Stimulated activated effector memory CD8-positive, alpha-beta T cell treated with anti-CD3 and anti-CD28 coated beads, Interleukin-12 subunit alpha, Interleukin-12 subunit beta, amount 100 ng/mL, for 72 hours (primary cell): ENCODE measurements at regions not wholly inside any gene's neighbourhood (a gene's known extent, or its start where the extent isn't known, plus 50 kb on each side); places are given as distances from the start of the nearest gene placed in this dataset.
"Not testable (repeated sequence)": the region's sequence is repeated elsewhere in the genome, so short reads cannot be mapped to it uniquely, and the experiment has no call there.

ENCODE experiments used
- ATAC-seq: fragments of 150-1000 bp; cut with Tn5 transposase; 2 replicates; pipeline ENCODE4 v1.10.0; 2021
- DNase-seq, 2 donors: peaks; one replicate each; pipeline ENCODE4 v3.0.0; 2021 to 2022; ENCODE audit warnings: low spot score in 2 of 2
- H3K27ac Mint-ChIP-seq: one replicate; pipeline ENCODE4 v1.8.0; 2022; ENCODE audit warnings: mild to moderate bottlenecking, mixed read lengths
- H3K36me3 Mint-ChIP-seq: one replicate; pipeline ENCODE4 v1.8.0; 2022; ENCODE audit warnings: mild to moderate bottlenecking, mixed read lengths
- H3K4me1 Mint-ChIP-seq: one replicate; pipeline ENCODE4 v1.8.0; 2022; ENCODE audit warnings: mixed read lengths
- H3K4me3 Mint-ChIP-seq: one replicate; pipeline ENCODE4 v1.8.0; 2022; ENCODE audit warnings: mild to moderate bottlenecking, mixed read lengths
- H3K9me3 Mint-ChIP-seq: one replicate; pipeline ENCODE4 v1.8.0; 2022; ENCODE audit warnings: mixed read lengths

DNA sequence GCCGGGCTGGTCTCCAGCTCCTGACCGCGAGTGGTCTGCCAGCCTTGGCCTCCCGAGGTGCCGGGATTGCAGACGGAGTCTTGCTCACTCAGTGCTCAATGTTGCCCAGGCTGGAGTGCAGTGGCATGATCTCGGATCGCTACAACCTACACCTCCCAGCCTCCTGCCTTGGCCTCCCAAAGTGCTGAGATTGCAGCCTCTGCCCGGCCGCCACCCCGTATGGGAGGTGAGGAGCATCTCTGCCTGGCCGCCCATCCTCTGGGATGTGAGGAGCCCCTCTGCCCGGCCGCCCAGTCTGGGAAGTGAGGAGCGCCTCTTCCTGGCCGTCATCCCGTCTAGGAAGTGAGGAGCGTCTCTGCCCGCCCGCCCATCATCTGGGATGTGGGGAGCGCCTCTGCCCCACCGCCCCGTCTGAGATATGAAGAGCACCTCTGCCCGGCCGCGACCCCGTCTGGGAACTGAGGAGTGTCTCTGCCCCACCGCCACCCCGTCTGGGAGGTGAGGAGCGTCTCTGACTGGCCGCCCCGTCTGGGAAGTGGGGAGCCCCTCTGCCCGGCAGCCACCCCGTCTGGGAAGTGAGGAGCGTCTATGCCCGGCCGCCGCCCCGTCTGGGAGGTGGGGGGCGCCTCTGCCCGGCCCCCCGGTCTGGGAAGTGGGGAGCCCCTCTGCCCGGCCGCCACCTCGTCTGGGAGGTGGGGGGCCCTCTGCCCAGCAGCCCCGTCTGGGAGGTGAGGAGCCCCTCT is 861.8 kb upstream of the INTU start:
- H3K4me3 Mint-ChIP-seq, H3K27ac Mint-ChIP-seq, H3K4me1 Mint-ChIP-seq, ATAC-seq, H3K36me3 Mint-ChIP-seq, DNase-seq, H3K9me3 Mint-ChIP-seq: not testable (repeated sequence)

DNA sequence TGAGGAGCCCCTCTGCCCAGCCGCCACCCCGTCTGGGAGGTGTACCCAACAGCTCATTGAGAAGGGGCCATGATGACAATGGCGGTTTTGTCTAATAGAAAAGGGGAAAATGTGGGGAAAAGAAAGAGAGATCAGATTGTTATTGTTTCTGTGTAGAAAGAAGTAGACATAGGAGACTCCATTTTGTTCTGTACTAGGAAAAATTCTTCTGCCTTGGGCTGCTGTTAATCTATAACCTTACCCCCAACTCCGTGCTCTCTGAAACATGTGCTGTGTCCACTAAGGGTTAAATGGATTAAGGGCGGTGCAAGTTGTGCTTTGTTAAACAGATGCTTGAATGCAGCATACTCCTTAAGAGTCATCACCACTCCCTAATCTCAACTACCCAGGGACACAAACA is 861.1 kb upstream of the INTU start:
- H3K4me3 Mint-ChIP-seq, DNase-seq, H3K36me3 Mint-ChIP-seq, H3K9me3 Mint-ChIP-seq, H3K4me1 Mint-ChIP-seq, ATAC-seq, H3K27ac Mint-ChIP-seq: not testable (repeated sequence)

DNA sequence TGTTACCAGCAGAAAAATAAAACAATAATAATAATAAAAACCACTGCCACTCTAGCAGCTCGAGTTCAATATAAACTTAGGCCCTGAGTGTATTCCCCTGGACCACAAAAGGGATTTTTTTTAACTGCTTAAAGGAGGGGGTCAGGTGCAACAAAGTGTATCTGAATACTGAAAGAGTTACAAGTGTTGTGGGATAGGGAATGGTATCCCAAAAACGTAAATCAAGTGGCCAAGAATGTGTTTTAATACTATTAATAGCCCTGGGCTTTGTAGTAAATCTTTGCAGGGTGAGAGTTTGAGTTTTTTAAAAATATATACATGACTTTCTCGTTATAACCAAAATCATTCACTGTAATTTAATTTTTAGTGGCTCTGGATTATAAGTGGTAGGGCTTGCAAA is 860.1 kb upstream of the INTU start:
- no peak for DNase-seq
- ATAC-seq = no peak
- no peak overlapping the region for H3K4me3 Mint-ChIP-seq
- no peaks in the 10 kb centered on the region for H3K4me1 Mint-ChIP-seq
- peaks cover 9% of the 10 kb centered on the region for H3K9me3 Mint-ChIP-seq
- H3K27ac Mint-ChIP-seq = no peak overlapping the region
- no peaks in the 10 kb centered on the region for H3K36me3 Mint-ChIP-seq

DNA sequence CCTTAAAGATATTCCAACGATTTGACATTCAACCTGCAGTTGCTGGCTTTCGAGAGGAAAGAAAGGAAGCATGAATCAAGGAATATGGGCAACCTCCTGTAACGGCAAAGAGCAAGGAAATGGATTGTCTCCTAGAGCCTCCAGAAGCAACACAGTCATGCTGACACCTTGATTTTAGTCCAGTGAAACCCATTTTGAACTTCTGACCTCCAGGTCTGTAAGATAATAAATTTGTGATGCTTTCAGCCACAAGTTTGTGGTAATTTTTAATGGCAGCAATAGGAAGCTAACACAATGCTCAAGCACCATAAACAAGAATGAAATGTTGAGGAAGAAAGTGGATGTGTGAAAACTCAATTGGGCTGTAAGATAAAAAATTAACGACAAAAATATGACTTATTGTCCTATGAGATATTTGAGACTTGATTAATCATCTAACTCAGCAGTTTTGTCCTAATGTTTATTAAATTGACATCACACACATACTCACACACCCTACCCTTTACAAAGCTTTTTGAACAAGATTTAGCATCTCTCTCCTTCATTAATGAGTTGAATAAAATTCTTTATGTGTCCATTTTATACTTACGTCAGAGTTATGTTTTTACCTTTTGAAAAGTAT is 857.2 kb upstream of the INTU start:
- Mint-ChIP-seq H3K27ac (no peak overlapping the region), H3K4me1 (no peaks in the 10 kb centered on the region), H3K36me3 (no peaks in the 10 kb centered on the region), H3K4me3 (no peak overlapping the region), H3K9me3 (peaks cover 5% of the 10 kb centered on the region)
- ATAC-seq (no peak), DNase-seq (no peak)

DNA sequence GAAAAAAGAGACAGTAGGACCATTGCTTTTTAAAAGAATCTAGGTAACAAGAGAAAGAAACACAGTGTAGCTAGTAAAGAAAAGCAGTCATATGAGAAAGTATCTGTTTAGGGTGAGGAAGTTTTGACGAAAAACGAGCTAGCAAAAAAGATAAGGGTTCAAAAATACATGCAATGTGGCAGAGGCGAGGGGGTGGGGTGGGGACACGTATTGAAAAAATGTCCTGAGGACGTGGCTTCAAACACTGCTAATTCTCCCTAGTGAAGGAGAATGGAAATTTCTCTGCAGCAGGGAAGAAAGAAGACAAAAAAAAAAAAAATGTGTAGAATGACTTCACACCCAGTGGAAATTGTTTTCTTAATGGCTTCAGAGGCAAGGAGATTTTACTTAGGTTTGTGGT is 856.4 kb upstream of the INTU start:
- Mint-ChIP-seq H3K9me3 (peaks cover 5% of the 10 kb centered on the region), H3K27ac (no peak overlapping the region), H3K36me3 (no peaks in the 10 kb centered on the region), H3K4me1 (no peaks in the 10 kb centered on the region), H3K4me3 (no peak overlapping the region)
- no peak for ATAC-seq
- DNase-seq = no peak

DNA sequence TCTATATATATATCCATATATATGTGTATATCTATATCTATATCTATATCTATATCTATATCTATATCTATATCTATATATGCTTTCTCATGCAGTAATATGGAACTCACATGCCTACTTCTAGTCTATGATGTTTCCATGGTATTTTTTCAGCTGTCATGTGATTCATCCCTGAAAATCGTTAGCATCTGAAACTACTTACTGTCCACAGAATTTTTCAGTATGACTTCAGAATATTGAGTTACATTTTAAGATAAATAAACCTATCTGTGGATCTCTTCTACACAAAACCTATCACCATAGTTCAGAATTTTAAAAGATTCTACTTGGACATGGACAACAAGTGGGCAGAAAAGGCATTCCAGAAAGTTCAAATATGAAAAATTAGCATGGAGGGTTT is 855.1 kb upstream of the INTU start:
- H3K4me3 Mint-ChIP-seq = no peak overlapping the region
- ATAC-seq (no peak), DNase-seq (no peak)
- H3K4me1 Mint-ChIP-seq = no peaks in the 10 kb centered on the region
- peaks cover 5% of the 10 kb centered on the region for H3K9me3 Mint-ChIP-seq
- H3K36me3 Mint-ChIP-seq = no peaks in the 10 kb centered on the region
- H3K27ac Mint-ChIP-seq = no peak overlapping the region

DNA sequence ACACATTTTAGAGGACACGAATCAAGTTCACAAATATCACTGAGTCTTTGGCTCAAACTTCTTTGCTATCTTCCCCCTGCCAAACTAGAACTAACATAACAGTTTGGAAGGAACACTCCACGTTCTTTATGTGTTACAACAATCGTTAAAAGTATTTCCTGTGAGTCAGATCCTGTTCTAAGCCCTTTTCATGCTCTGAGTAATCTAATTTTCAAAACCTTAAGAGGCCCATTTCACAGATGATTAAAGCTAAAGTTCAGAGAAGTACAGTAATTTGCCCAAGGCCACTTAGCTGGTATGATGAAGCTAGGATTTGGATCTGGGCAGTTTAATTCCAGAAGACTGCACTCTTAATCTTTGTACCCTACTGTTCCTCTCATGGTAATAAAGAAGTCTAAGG is 854.4 kb upstream of the INTU start:
- no peak for DNase-seq
- ATAC-seq = no peak
- Mint-ChIP-seq H3K36me3 (no peaks in the 10 kb centered on the region), H3K9me3 (peaks cover 5% of the 10 kb centered on the region), H3K4me3 (no peak overlapping the region), H3K27ac (no peak overlapping the region), H3K4me1 (no peaks in the 10 kb centered on the region)

DNA sequence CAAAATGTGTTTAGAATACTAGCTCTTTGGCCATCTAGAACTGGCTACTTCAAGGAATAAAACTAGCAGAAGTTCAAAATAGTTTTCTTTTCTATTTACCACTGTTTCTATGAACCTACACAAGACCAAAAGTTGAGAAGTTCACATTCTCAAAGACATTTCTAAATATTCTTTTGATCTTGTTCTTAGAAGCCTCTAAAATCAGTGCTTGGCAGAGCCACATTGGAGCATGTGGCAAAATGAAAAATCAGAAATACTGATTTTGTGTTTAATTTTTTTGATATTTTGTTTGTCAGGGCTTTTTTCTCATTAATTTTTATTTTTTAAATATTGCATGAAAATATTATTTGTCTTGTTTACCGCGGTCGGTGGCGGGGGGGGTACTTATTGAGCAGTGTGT is 853.8 kb upstream of the INTU start:
- no peak overlapping the region for H3K27ac Mint-ChIP-seq
- DNase-seq = no peak
- no peaks in the 10 kb centered on the region for H3K36me3 Mint-ChIP-seq
- no peak overlapping the region for H3K4me3 Mint-ChIP-seq
- no peaks in the 10 kb centered on the region for H3K4me1 Mint-ChIP-seq
- ATAC-seq = no peak
- peaks cover 9% of the 10 kb centered on the region for H3K9me3 Mint-ChIP-seq

DNA sequence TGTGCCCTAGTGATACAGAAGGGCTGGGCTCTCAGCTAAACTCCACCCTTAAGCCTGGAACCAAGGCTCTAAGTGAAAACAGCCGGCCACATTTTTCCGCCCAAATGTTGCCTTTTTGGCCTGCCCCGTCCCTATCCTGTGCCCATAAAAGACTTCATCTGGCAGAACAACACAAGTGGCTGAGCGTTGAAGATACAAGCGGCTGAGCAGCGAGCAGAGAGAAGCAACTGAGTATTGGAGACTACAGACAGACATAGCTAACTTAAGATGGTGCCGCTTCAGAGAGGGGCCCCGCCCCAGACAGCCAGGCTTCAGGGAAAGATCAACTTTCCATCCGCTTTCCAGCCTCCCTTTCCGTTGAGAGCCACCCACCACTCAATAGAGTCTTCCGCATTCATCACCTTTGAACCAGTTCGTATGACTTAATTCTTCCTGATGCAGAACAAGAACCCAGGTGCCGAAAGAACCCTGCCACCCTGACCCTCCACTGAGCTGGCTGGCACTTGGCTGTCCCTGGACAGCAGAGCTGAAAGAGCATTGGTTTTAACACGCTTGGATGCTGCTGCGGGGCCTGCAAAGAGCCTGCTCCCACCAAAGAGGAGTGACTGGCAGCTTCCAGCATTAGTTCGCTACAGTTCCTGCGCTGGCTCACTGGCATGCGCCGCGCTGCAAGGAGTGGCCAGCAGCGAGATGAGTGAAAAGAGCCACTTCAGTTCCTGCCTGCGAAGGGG is 853.2 kb upstream of the INTU start:
- Mint-ChIP-seq H3K9me3 (peaks cover 10% of the 10 kb centered on the region), H3K36me3 (no peaks in the 10 kb centered on the region), H3K27ac (no peak overlapping the region), H3K4me3 (no peak overlapping the region), H3K4me1 (no peaks in the 10 kb centered on the region)
- DNase-seq (no peak), ATAC-seq (no peak)

DNA sequence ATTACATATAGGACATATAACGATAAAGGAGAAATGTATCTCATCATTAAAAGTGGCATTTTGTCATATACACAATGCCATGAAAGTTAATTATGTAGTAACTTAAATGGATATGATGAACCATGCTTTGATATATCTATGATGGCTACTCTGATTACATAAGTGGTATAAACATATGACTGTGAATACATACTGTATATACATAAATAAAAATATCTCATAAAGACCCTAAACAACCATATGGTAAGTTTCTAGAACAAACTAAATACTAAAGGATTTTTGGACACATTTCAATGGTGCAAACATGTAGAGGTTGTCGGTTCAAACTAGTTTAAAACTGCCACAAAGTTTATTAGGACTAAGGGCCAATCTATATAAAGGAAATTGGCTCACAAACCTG is 849.6 kb upstream of the INTU start:
- no peaks in the 10 kb centered on the region for H3K4me1 Mint-ChIP-seq
- H3K4me3 Mint-ChIP-seq = no peak overlapping the region
- DNase-seq = no peak
- no peak for ATAC-seq
- no peak overlapping the region for H3K27ac Mint-ChIP-seq
- no peaks in the 10 kb centered on the region for H3K36me3 Mint-ChIP-seq
- peaks cover 9% of the 10 kb centered on the region for H3K9me3 Mint-ChIP-seq

DNA sequence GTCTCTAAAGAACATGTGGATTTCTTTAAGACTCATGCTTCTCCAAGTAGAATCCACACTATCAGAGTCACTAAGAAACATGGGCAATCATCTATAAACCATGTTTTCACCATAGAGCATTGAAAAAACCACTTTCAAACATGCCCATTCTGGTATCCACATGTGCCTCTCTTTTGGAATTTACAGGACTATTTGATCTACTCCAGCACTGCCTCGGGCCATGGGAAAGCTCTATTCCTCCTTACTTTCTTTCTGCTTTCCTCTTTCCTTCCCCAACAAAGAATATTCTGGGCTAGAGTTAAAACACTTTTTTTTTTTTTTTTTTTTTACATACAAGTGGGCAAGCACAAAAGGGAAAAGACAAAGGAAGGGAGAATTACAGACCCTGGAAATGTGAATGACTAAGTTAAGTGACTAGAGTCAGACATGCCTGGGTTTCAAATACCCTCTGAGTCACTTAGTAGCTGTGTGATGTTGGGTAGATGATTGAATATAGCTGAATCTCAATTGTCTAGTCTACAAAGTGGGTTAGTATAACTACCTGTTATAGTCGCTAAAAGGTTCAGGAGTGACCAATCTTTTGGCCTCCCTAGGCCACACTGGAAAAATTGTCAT is 847.7 kb upstream of the INTU start:
- Mint-ChIP-seq H3K4me1 (no peaks in the 10 kb centered on the region), H3K36me3 (no peaks in the 10 kb centered on the region), H3K4me3 (no peak overlapping the region), H3K9me3 (peaks cover 9% of the 10 kb centered on the region), H3K27ac (no peak overlapping the region)
- no peak for ATAC-seq
- no peak for DNase-seq

DNA sequence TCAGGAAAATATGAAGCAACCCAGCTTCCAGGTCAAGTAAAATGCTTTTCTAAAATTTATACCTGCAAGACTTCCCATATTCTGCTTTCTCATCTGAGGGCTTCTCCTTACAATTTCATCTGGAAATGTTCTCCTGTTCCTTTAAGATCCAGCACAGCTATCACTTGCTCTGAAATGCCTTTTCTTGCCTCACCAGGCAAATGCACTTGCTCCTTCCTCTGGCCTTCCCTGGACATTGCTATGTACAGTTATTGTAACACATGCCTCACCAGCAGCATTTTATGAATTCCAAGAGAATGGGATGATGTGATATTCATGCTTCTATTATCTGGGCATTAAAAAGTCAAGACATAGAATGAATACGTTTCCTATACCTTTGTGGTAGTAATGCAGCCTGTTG is 842.1 kb upstream of the INTU start:
- H3K36me3 Mint-ChIP-seq = no peaks in the 10 kb centered on the region
- no peak for DNase-seq
- H3K27ac Mint-ChIP-seq = no peak overlapping the region
- ATAC-seq = no peak
- H3K9me3 Mint-ChIP-seq = peaks cover 7% of the 10 kb centered on the region
- H3K4me3 Mint-ChIP-seq = no peak overlapping the region
- H3K4me1 Mint-ChIP-seq = no peaks in the 10 kb centered on the region

DNA sequence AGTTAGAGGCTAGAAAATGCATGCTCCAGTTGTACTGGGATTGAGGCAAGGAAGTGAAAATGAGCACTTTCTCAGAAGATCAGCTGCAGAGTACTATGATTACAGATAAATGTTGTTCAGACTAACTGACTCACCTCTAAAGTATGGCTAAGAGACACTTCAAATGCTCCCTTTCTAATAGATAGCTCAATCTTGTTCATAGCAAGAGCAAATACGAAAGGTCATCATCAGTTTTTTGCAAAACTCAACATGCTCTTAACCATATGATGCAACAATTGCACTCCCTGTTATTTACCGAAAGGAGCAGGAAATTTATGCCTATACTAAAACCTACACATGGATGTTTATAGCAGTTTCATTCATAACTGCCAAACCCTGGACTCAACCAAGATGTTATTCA is 838.4 kb upstream of the INTU start:
- Mint-ChIP-seq H3K4me1 (no peaks in the 10 kb centered on the region), H3K4me3 (no peak overlapping the region), H3K36me3 (no peaks in the 10 kb centered on the region), H3K27ac (no peak overlapping the region), H3K9me3 (peaks cover 2% of the 10 kb centered on the region)
- no peak for DNase-seq
- ATAC-seq = no peak

DNA sequence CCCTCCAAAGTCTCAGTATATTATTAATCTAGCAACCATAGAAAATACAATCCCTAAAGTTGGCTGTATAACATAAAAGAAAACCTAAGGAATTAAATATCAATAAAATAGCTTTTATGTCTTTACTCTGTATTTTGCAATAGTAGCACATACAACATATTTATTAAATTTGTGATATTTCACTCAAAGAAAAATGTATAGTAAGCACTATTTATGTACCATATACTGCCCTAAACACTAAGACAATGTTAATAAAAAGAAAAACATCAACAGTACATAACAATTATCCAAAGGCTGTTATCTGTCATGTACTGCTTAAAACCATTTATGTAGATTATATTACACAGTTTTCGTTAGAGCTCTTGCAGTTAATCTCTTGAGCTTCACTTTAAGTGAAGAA is 834.5 kb upstream of the INTU start:
- H3K36me3 Mint-ChIP-seq = no peaks in the 10 kb centered on the region
- no peak overlapping the region for H3K27ac Mint-ChIP-seq
- DNase-seq (no peak), ATAC-seq (no peak)
- no peak overlapping the region for H3K4me3 Mint-ChIP-seq
- H3K4me1 Mint-ChIP-seq = no peaks in the 10 kb centered on the region
- H3K9me3 Mint-ChIP-seq = no peaks in the 10 kb centered on the region

DNA sequence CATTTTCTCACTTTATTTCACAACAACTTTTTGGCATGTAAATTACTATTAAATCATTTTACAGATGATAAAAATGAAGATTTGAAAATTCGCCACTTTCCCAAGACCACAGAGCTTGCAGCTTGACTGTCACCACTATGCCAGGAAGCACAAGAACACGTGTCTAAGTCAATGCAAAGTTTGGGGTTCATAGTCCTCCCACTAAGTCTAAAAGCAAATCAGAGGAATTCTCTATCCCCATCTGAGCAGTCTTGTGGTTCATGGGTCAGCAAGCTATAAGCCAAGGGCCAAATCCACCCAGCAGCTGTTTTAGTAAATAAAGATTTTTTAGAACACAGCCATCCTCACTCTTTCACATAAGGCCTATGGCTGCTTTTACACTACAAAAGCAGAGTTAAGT is 833.3 kb upstream of the INTU start:
- peaks cover 3% of the 10 kb centered on the region for H3K9me3 Mint-ChIP-seq
- DNase-seq = no peak
- no peak overlapping the region for H3K4me3 Mint-ChIP-seq
- H3K4me1 Mint-ChIP-seq = no peaks in the 10 kb centered on the region
- H3K36me3 Mint-ChIP-seq = no peaks in the 10 kb centered on the region
- ATAC-seq = no peak
- H3K27ac Mint-ChIP-seq = no peak overlapping the region
